WTC11 (cell line): ENCODE measurements at regions not wholly inside any gene's neighbourhood (a gene's known extent, or its start where the extent isn't known, plus 50 kb on each side); places are given as distances from the start of the nearest gene placed in this dataset.

Experiments
- ATAC-seq: fragments of 200-7000 bp; cut with Tn5 transposase; 2 replicates; pipeline ENCODE4 v1.10.0; 2021; ENCODE audit warnings: mild to moderate bottlenecking, moderate library complexity
- CTCF ChIA-PET: fragments of 300-600 bp; sonication (Branson Sonifier 250); formaldehyde crosslinking; loops from one replicate; lab custom pipeline; 2021; ENCODE audit warnings: antibody characterized with exemption; lab: Charles Lee
- POLR2A ChIA-PET: fragments of 350-600 bp; sonication (Branson Sonifier 250); formaldehyde crosslinking; loops from one replicate; lab custom pipeline; 2021; ENCODE audit warnings: antibody characterized with exemption; lab: Charles Lee
- DNase-seq: peaks from one replicate; pipeline ENCODE4 v3.0.0; 2021; ENCODE audit warnings: low spot score
- H3K27ac Mint-ChIP-seq: 2 replicates; pipeline ENCODE4 v1.8.0; 2021; ENCODE audit warnings: mixed read lengths
- H3K27me3 Mint-ChIP-seq: 2 replicates; pipeline ENCODE4 v1.8.0; 2021; ENCODE audit warnings: low read depth, mild to moderate bottlenecking, moderate library complexity, mixed read lengths
- H3K36me3 Mint-ChIP-seq: 2 replicates; pipeline ENCODE4 v1.8.0; 2021; ENCODE audit warnings: mixed read lengths
- H3K4me1 Mint-ChIP-seq: 2 replicates; pipeline ENCODE4 v1.8.0; 2022; ENCODE audit warnings: mixed read lengths
- H3K4me3 Mint-ChIP-seq: 2 replicates; pipeline ENCODE4 v1.8.0; 2021; ENCODE audit warnings: mild to moderate bottlenecking, moderate library complexity, mixed read lengths
- H3K9me3 Mint-ChIP-seq: 2 replicates; pipeline ENCODE4 v1.8.0; 2021; ENCODE audit warnings: mixed read lengths
- ATF1 ChIP-seq: sonication (generic); formaldehyde crosslinking; IDR thresholded peaks from 2 replicates; pipeline ENCODE4 v1.8.1; 2023; ENCODE audit warnings: mild to moderate bottlenecking, moderate library complexity, missing genetic modification reagents
- ELF4 ChIP-seq: sonication (generic); formaldehyde crosslinking; IDR thresholded peaks from 2 replicates; pipeline ENCODE4 v1.8.1; 2022; ENCODE audit warnings: low read depth, mild to moderate bottlenecking, moderate library complexity, missing genetic modification reagents
- FOXP1 ChIP-seq: sonication (generic); formaldehyde crosslinking; IDR thresholded peaks from 2 replicates; pipeline ENCODE4 v1.8.0; 2022; ENCODE audit warnings: missing genetic modification reagents, mild to moderate bottlenecking, moderate library complexity, borderline replicate concordance
- GABPB1 ChIP-seq: sonication (generic); formaldehyde crosslinking; IDR thresholded peaks from 2 replicates; pipeline ENCODE4 v1.8.1; 2023; ENCODE audit warnings: mild to moderate bottlenecking, missing genetic modification reagents
- KAT7 ChIP-seq: sonication (generic); formaldehyde crosslinking; IDR thresholded peaks from 2 replicates; pipeline ENCODE4 v1.8.1; 2023; ENCODE audit warnings: missing genetic modification reagents, mild to moderate bottlenecking, borderline replicate concordance
- MXD4 ChIP-seq: fragments of 250-450 bp; sonication (Bioruptor Pico); IDR thresholded peaks from 2 replicates; pipeline ENCODE4 v1.8.0; 2021; ENCODE audit warnings: mild to moderate bottlenecking, moderate library complexity, borderline replicate concordance
- NR3C1 ChIP-seq: sonication (generic); formaldehyde crosslinking; conservative IDR thresholded peaks from 2 replicates; pipeline ENCODE4 v1.8.1; 2023; ENCODE audit warnings: low read depth, mild to moderate bottlenecking, missing genetic modification reagents
- OVOL2 ChIP-seq: fragments of 250-450 bp; sonication (Bioruptor Pico); IDR thresholded peaks from 2 replicates; pipeline ENCODE4 v1.9.0; 2021; ENCODE audit warnings: mild to moderate bottlenecking, borderline replicate concordance
- SMAD4 ChIP-seq: sonication (generic); formaldehyde crosslinking; IDR thresholded peaks from 2 replicates; pipeline ENCODE4 v1.8.0; 2022; ENCODE audit warnings: mild to moderate bottlenecking, missing genetic modification reagents
- TEAD1 ChIP-seq: sonication (generic); formaldehyde crosslinking; IDR thresholded peaks from 2 replicates; pipeline ENCODE4 v1.8.0; 2022; ENCODE audit warnings: mild to moderate bottlenecking, missing genetic modification reagents
- TP53 ChIP-seq: sonication (generic); formaldehyde crosslinking; IDR thresholded peaks from 2 replicates; pipeline ENCODE4 v1.8.1; 2023; ENCODE audit warnings: mild to moderate bottlenecking, missing genetic modification reagents
- ZNF219 ChIP-seq: sonication (generic); formaldehyde crosslinking; IDR thresholded peaks from 2 replicates; pipeline ENCODE4 v1.8.0; 2023; ENCODE audit warnings: missing genetic modification reagents, mild to moderate bottlenecking, borderline replicate concordance
- TF ChIP-seq, protein P1 (sequence below): sonication (generic); formaldehyde crosslinking; IDR thresholded peaks from 2 replicates; pipeline ENCODE4 v1.8.0; 2022; ENCODE audit warnings: mild to moderate bottlenecking, missing genetic modification reagents
- TF ChIP-seq, protein P2 (sequence below): sonication (generic); formaldehyde crosslinking; IDR thresholded peaks from 2 replicates; pipeline ENCODE4 v1.8.0; 2022; ENCODE audit warnings: missing genetic modification reagents
- TF ChIP-seq, protein P3 (sequence below): sonication (generic); formaldehyde crosslinking; IDR thresholded peaks from 2 replicates; pipeline ENCODE4 v1.8.1; 2022; ENCODE audit warnings: low read depth, mild to moderate bottlenecking, moderate library complexity, missing genetic modification reagents, borderline replicate concordance
- TF ChIP-seq, protein P4 (sequence below): sonication (generic); formaldehyde crosslinking; IDR thresholded peaks from 2 replicates; pipeline ENCODE4 v1.8.0; 2023; ENCODE audit warnings: missing genetic modification reagents
- TF ChIP-seq, protein P5 (sequence below): fragments of 250-450 bp; sonication (Bioruptor Pico); IDR thresholded peaks from 2 replicates; pipeline ENCODE4 v1.9.0; 2021; ENCODE audit warnings: mild to moderate bottlenecking
- TF ChIP-seq, protein P6 (sequence below): sonication (generic); formaldehyde crosslinking; IDR thresholded peaks from 2 replicates; pipeline ENCODE4 v1.8.1; 2023; ENCODE audit warnings: mild to moderate bottlenecking, missing genetic modification reagents, moderate library complexity
- TF ChIP-seq, protein P7 (sequence below): sonication (generic); formaldehyde crosslinking; IDR thresholded peaks from 2 replicates; pipeline ENCODE4 v1.8.1; 2022; ENCODE audit warnings: low read depth, missing genetic modification reagents, borderline replicate concordance
- TF ChIP-seq, protein P8 (sequence below): sonication (generic); formaldehyde crosslinking; IDR thresholded peaks from 2 replicates; pipeline ENCODE4 v1.8.1; 2022; ENCODE audit warnings: mild to moderate bottlenecking, missing genetic modification reagents, moderate library complexity, borderline replicate concordance

DNA sequence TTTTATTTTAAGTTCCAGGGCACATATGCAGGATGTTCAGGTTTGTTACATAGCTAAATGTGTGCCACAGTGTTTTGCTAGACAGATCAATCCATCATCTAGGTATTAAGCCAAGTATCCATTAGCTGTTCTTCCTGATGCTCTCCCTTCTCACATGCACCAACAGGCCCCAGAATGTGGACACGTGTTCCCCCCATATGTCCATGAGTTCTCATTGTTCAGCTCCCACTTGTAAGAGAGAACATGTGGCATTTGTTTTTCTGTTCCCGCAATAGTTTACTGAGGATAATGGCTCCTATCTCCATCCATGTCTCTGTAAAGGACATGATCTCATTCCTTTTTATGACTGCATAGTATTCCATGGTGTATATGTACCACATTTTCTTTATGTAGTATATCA is 374.8 kb upstream of the FAT1 start:
- CTCF ChIA-PET = no interaction called here
- ATAC-seq = no peak
- Mint-ChIP-seq H3K27ac (no peak overlapping the region), H3K4me3 (no peak overlapping the region)
- TF ChIP-seq OVOL2 (CRISPR knock-in tag) (no peak), GABPB1 (CRISPR knock-in tag) (no peak), FOXP1 (CRISPR knock-in tag) (no peak), TEAD1 (no peak)
- TF ChIP-seq, protein P1, sequence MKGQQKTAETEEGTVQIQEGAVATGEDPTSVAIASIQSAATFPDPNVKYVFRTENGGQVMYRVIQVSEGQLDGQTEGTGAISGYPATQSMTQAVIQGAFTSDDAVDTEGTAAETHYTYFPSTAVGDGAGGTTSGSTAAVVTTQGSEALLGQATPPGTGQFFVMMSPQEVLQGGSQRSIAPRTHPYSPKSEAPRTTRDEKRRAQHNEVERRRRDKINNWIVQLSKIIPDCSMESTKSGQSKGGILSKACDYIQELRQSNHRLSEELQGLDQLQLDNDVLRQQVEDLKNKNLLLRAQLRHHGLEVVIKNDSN = no peak
- TF ChIP-seq, all 79 proteins: peak for 0
- Mint-ChIP-seq H3K4me1 (no peaks in the 10 kb centered on the region), H3K9me3 (peaks cover 19% of the 10 kb centered on the region), H3K36me3 (peaks cover 14% of the 10 kb centered on the region), H3K27me3 (no peaks in the 10 kb centered on the region)
- POLR2A ChIA-PET = no interaction called here
- no peak for DNase-seq

DNA sequence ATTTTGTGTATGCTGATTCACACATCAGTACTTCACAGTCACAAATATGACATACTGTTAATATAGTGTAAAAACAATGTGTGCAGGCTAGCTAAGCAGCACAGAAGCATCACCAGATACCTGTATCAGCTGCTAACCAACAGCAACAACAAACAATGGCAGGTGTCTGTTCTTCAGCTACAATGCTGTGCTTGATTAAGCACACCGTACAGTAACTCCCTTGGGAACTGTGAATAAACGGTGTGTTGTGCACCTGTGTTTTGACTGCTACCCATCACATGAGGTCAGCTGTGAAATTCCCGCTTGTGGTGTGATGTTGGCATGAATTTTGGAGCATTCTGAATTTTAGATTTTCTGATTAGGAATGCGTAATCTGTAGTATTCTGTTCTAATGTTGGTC is 379.7 kb upstream of the FAT1 start:
- Mint-ChIP-seq H3K4me1 (peaks cover 3% of the 10 kb centered on the region), H3K36me3 (peaks cover 2% of the 10 kb centered on the region; the same call in 1 of the 2 replicates), H3K27ac (no peak overlapping the region), H3K4me3 (no peak overlapping the region), H3K27me3 (no peaks in the 10 kb centered on the region), H3K9me3 (peaks cover 3% of the 10 kb centered on the region)
- DNase-seq (no peak), ATAC-seq (no peak)
- POLR2A ChIA-PET = no interaction called here
- TF ChIP-seq, protein P2, sequence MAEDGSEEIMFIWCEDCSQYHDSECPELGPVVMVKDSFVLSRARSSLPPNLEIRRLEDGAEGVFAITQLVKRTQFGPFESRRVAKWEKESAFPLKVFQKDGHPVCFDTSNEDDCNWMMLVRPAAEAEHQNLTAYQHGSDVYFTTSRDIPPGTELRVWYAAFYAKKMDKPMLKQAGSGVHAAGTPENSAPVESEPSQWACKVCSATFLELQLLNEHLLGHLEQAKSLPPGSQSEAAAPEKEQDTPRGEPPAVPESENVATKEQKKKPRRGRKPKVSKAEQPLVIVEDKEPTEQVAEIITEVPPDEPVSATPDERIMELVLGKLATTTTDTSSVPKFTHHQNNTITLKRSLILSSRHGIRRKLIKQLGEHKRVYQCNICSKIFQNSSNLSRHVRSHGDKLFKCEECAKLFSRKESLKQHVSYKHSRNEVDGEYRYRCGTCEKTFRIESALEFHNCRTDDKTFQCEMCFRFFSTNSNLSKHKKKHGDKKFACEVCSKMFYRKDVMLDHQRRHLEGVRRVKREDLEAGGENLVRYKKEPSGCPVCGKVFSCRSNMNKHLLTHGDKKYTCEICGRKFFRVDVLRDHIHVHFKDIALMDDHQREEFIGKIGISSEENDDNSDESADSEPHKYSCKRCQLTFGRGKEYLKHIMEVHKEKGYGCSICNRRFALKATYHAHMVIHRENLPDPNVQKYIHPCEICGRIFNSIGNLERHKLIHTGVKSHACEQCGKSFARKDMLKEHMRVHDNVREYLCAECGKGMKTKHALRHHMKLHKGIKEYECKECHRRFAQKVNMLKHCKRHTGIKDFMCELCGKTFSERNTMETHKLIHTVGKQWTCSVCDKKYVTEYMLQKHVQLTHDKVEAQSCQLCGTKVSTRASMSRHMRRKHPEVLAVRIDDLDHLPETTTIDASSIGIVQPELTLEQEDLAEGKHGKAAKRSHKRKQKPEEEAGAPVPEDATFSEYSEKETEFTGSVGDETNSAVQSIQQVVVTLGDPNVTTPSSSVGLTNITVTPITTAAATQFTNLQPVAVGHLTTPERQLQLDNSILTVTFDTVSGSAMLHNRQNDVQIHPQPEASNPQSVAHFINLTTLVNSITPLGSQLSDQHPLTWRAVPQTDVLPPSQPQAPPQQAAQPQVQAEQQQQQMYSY (CRISPR knock-in tag) = no peak
- TF ChIP-seq, protein P3, sequence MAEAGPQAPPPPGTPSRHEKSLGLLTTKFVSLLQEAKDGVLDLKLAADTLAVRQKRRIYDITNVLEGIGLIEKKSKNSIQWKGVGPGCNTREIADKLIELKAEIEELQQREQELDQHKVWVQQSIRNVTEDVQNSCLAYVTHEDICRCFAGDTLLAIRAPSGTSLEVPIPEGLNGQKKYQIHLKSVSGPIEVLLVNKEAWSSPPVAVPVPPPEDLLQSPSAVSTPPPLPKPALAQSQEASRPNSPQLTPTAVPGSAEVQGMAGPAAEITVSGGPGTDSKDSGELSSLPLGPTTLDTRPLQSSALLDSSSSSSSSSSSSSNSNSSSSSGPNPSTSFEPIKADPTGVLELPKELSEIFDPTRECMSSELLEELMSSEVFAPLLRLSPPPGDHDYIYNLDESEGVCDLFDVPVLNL = no peak
- TF ChIP-seq NR3C1 (CRISPR knock-in tag) = no peak
- TF ChIP-seq, protein P4, sequence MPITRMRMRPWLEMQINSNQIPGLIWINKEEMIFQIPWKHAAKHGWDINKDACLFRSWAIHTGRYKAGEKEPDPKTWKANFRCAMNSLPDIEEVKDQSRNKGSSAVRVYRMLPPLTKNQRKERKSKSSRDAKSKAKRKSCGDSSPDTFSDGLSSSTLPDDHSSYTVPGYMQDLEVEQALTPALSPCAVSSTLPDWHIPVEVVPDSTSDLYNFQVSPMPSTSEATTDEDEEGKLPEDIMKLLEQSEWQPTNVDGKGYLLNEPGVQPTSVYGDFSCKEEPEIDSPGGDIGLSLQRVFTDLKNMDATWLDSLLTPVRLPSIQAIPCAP (CRISPR knock-in tag) = no peak
- TF ChIP-seq ZNF219 (CRISPR knock-in tag) = no peak
- TF ChIP-seq, protein P5, sequence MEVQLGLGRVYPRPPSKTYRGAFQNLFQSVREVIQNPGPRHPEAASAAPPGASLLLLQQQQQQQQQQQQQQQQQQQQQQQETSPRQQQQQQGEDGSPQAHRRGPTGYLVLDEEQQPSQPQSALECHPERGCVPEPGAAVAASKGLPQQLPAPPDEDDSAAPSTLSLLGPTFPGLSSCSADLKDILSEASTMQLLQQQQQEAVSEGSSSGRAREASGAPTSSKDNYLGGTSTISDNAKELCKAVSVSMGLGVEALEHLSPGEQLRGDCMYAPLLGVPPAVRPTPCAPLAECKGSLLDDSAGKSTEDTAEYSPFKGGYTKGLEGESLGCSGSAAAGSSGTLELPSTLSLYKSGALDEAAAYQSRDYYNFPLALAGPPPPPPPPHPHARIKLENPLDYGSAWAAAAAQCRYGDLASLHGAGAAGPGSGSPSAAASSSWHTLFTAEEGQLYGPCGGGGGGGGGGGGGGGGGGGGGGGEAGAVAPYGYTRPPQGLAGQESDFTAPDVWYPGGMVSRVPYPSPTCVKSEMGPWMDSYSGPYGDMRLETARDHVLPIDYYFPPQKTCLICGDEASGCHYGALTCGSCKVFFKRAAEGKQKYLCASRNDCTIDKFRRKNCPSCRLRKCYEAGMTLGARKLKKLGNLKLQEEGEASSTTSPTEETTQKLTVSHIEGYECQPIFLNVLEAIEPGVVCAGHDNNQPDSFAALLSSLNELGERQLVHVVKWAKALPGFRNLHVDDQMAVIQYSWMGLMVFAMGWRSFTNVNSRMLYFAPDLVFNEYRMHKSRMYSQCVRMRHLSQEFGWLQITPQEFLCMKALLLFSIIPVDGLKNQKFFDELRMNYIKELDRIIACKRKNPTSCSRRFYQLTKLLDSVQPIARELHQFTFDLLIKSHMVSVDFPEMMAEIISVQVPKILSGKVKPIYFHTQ (CRISPR knock-in tag) = no peak
- TF ChIP-seq ELF4 (CRISPR knock-in tag) = no peak
- TF ChIP-seq, protein P6, sequence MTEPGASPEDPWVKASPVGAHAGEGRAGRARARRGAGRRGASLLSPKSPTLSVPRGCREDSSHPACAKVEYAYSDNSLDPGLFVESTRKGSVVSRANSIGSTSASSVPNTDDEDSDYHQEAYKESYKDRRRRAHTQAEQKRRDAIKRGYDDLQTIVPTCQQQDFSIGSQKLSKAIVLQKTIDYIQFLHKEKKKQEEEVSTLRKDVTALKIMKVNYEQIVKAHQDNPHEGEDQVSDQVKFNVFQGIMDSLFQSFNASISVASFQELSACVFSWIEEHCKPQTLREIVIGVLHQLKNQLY (CRISPR knock-in tag) = no peak
- TF ChIP-seq, protein P7, sequence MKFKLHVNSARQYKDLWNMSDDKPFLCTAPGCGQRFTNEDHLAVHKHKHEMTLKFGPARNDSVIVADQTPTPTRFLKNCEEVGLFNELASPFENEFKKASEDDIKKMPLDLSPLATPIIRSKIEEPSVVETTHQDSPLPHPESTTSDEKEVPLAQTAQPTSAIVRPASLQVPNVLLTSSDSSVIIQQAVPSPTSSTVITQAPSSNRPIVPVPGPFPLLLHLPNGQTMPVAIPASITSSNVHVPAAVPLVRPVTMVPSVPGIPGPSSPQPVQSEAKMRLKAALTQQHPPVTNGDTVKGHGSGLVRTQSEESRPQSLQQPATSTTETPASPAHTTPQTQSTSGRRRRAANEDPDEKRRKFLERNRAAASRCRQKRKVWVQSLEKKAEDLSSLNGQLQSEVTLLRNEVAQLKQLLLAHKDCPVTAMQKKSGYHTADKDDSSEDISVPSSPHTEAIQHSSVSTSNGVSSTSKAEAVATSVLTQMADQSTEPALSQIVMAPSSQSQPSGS (CRISPR knock-in tag) = no peak
- no peak for TF ChIP-seq TP53 (CRISPR knock-in tag)
- no peak for TF ChIP-seq SMAD4 (CRISPR knock-in tag)
- no peak for TF ChIP-seq ATF1 (CRISPR knock-in tag)
- no peak for TF ChIP-seq KAT7
- no peak for TF ChIP-seq GABPB1 (CRISPR knock-in tag)
- TF ChIP-seq, protein P8, sequence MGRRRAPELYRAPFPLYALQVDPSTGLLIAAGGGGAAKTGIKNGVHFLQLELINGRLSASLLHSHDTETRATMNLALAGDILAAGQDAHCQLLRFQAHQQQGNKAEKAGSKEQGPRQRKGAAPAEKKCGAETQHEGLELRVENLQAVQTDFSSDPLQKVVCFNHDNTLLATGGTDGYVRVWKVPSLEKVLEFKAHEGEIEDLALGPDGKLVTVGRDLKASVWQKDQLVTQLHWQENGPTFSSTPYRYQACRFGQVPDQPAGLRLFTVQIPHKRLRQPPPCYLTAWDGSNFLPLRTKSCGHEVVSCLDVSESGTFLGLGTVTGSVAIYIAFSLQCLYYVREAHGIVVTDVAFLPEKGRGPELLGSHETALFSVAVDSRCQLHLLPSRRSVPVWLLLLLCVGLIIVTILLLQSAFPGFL = no peak
- no peak for TF ChIP-seq MXD4 (CRISPR knock-in tag)
- CTCF ChIA-PET = interaction anchor here (0.6 kb wide), 1 partner anchor 31 kb away, joined by 3 read pairs; no protein-coding TSS in a partner anchor
